Ascending aorta (tissue), 2 donors: ENCODE measurements at regions not wholly inside any gene's neighbourhood (a gene's known extent, or its start where the extent isn't known, plus 50 kb on each side); places are given as distances from the start of the nearest gene placed in this dataset.

Source experiments
- DNase-seq, 2 donors: peaks; one replicate each; pipeline ENCODE4 v3.0.0-alpha.2; 2019; ENCODE audit warnings: low spot score in 2 of 2
- H3K27ac ChIP-seq, 2 donors: fragments of 200-600 bp; sonication (generic); one replicate each; pipeline ENCODE4 v1.5.1; 2016 to 2017; ENCODE audit warnings: mild to moderate bottlenecking in 1 of 2
- H3K27me3 ChIP-seq: fragments of 200-600 bp; sonication (generic); one replicate; pipeline ENCODE4 v1.5.1; 2017
- H3K36me3 ChIP-seq, 2 donors: fragments of 200-600 bp; sonication (generic); one replicate each; pipeline ENCODE4 v1.5.1; 2016
- H3K4me1 ChIP-seq, 2 donors: fragments of 200-600 bp; sonication (generic); one replicate each; pipeline ENCODE4 v1.5.1; 2016 to 2017; ENCODE audit warnings: mild to moderate bottlenecking in 1 of 2
- H3K4me3 ChIP-seq, 2 donors: fragments of 200-600 bp; sonication (generic); one replicate each; pipeline ENCODE4 v1.5.1; 2016 to 2017; ENCODE audit warnings: mild to moderate bottlenecking in 1 of 2
- H3K9me3 ChIP-seq, 2 donors: fragments of 200-600 bp; sonication (generic); one replicate each; pipeline ENCODE4 v1.5.1; 2016
- intact Hi-C: fragments of 100-400 bp; cut with DNase I; formaldehyde crosslinking; loops from one replicate; pipeline ENCODE4 v1.15.1; 2023
- TF ChIP-seq, protein P1 (sequence below), 3 experiments: fragments of 200-600 bp in 2 of 3; fragments of 450-650 bp in 1 of 3; sonication (generic) in 2 of 3; IDR thresholded peaks; one replicate each; pipeline ENCODE4 v1.5.1; 2016 to 2019; ENCODE audit warnings: antibody characterized with exemption in 3 of 3, mild to moderate bottlenecking in 1 of 3, moderate library complexity in 1 of 3

DNA sequence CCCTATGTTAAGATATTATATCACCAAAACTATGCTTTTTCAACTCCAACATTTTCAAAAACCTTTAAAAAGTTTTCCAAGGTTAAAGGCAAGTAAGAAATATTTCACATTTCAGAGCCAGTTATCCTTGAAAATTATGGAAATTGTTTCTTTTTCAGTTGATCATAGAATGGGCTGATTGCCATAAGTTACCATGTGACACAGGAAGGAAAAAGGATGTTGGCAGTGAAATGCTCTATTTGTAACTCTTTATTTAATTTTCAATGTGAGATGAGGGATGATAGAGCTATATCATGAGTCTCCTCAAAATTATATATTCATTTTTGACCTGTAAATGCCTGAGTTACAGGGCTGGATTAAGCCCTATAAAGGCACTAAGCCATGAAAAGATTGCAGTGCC is 93.0 kb upstream of the PLS3 start:
- TF ChIP-seq, protein P1, sequence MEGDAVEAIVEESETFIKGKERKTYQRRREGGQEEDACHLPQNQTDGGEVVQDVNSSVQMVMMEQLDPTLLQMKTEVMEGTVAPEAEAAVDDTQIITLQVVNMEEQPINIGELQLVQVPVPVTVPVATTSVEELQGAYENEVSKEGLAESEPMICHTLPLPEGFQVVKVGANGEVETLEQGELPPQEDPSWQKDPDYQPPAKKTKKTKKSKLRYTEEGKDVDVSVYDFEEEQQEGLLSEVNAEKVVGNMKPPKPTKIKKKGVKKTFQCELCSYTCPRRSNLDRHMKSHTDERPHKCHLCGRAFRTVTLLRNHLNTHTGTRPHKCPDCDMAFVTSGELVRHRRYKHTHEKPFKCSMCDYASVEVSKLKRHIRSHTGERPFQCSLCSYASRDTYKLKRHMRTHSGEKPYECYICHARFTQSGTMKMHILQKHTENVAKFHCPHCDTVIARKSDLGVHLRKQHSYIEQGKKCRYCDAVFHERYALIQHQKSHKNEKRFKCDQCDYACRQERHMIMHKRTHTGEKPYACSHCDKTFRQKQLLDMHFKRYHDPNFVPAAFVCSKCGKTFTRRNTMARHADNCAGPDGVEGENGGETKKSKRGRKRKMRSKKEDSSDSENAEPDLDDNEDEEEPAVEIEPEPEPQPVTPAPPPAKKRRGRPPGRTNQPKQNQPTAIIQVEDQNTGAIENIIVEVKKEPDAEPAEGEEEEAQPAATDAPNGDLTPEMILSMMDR (IDR thresholded peaks at IDR 0.05), result no peak
- no peak overlapping the region for H3K4me3 ChIP-seq
- no peaks in the 10 kb centered on the region for H3K27me3 ChIP-seq
- no peak overlapping the region for H3K27ac ChIP-seq
- H3K9me3 ChIP-seq, result no peaks in the 10 kb centered on the region
- intact Hi-C loops, result loop anchor here (5.0 kb wide), 1 partner anchor 34 kb away; no protein-coding TSS in a partner anchor
- DNase-seq, result no peak
- no peaks in the 10 kb centered on the region for H3K36me3 ChIP-seq
- H3K4me1 ChIP-seq, result no peaks in the 10 kb centered on the region

DNA sequence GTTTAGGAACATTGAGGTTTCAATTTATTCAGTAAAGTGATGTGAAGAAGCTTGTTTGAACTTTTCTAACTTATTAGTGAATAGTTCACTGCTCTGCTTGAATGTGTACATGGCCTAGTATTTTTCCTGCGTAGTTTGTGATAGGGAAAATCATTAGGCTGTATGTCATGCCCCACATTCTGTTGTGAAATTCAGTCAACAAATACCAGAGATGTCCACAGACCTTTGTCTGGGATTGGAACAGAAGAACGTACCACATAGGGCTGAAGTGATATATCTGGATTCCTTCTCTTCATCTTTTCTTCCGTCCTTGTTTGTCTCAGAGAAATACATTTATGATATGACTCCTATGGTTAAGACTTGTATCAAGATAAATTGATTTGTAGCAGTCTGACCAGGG is 88.8 kb upstream of the PLS3 start:
- H3K27ac ChIP-seq, result no peak overlapping the region
- TF ChIP-seq, protein P1 (IDR thresholded peaks at IDR 0.05), result no peak
- intact Hi-C loops, result no loop called here

DNA sequence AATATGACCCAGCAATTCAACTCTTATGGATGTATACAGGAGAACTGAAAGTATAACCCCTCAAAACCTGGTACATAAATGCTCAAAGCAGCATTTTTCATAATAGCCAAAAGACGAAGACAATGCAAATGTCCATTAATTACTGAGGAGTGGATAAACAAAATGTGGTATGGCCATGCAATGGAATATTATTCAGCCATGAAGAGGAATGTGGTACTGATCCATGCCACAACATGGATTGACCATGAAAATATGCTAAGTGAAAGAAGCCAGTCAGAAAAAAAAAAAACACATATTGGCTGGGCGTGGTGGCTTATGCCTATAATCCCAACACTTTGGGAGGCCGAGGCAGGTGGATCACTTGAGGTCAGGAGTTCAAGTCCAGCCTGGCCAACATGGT is 74.5 kb upstream of the PLS3 start:
- no peaks in the 10 kb centered on the region for H3K27me3 ChIP-seq
- no peaks in the 10 kb centered on the region for H3K9me3 ChIP-seq
- intact Hi-C loops, result no loop called here
- no peak overlapping the region for H3K27ac ChIP-seq
- no peak for DNase-seq
- TF ChIP-seq, protein P1 (IDR thresholded peaks at IDR 0.05), result no peak
- H3K4me1 ChIP-seq, result no peaks in the 10 kb centered on the region
- no peaks in the 10 kb centered on the region for H3K36me3 ChIP-seq
- H3K4me3 ChIP-seq, result no peak overlapping the region

More for the DNA sequence above, 88.8 kb upstream of the PLS3 start:
- H3K4me3 ChIP-seq, result no peak overlapping the region
- DNase-seq, result no peak
- H3K4me1 ChIP-seq, result no peaks in the 10 kb centered on the region
- H3K27me3 ChIP-seq, result no peaks in the 10 kb centered on the region
- H3K36me3 ChIP-seq, result no peaks in the 10 kb centered on the region
- no peaks in the 10 kb centered on the region for H3K9me3 ChIP-seq

DNA sequence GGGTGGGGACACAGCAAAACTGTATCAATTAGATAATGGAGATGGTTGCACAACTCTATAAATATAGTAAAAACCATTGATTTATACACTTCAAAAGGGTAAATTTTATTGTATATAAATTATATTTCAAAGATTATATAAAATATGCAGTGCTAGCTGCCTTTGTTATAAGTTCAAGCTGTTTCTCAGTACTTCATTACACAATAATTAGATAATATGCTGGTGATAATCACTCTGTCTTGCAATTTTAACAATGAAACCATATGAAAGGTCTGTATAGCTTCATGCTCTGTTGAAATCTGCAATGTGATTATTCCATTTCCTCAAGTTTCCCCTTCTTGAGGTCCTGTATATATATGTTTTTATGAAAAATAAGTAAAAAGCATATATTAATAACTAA is 73.4 kb upstream of the PLS3 start:
- intact Hi-C loops, result no loop called here
- H3K36me3 ChIP-seq, result no peaks in the 10 kb centered on the region
- TF ChIP-seq, protein P1 (IDR thresholded peaks at IDR 0.05), result no peak

DNA sequence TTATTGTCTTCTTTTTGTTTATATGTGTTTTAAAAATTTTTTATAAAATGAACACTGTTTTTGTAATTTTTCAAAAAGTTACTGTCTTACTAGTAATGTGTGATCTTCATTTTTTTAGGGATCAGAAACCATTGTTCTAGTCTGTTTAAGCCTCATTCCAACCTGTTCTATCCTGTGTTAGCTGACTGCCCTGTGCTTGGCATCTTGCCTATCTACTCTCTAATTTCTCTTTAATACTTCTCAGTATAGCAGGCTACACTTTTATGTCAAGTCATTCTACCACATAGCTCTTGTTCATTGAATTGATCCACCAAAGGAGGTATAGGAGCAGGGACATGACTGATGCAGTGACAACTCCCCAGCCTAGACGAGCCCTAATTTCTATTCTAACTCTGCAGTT is 70.2 kb upstream of the PLS3 start:
- intact Hi-C loops, result no loop called here

More for the DNA sequence above, 73.4 kb upstream of the PLS3 start:
- Histone ChIP-seq H3K4me3 (no peak overlapping the region), H3K27ac (no peak overlapping the region), H3K4me1 (no peaks in the 10 kb centered on the region), H3K27me3 (no peaks in the 10 kb centered on the region), H3K9me3 (no peaks in the 10 kb centered on the region)
- DNase-seq, result no peak

More for the DNA sequence above, 70.2 kb upstream of the PLS3 start:
- Histone ChIP-seq H3K27ac (no peak overlapping the region), H3K4me1 (no peaks in the 10 kb centered on the region), H3K36me3 (no peaks in the 10 kb centered on the region), H3K27me3 (no peaks in the 10 kb centered on the region), H3K9me3 (no peaks in the 10 kb centered on the region), H3K4me3 (no peak overlapping the region)
- no peak for DNase-seq
- TF ChIP-seq, protein P1 (IDR thresholded peaks at IDR 0.05), result no peak
